ENCODE measurements at regions not wholly inside any gene's neighbourhood (a gene's known extent, or its start where the extent isn't known, plus 50 kb on each side); places are given as distances from the start of the nearest gene placed in this dataset.
"Not testable (repeated sequence)": the region's sequence is repeated elsewhere in the genome, so short reads cannot be mapped to it uniquely, and the experiment has no call there.

DNA sequence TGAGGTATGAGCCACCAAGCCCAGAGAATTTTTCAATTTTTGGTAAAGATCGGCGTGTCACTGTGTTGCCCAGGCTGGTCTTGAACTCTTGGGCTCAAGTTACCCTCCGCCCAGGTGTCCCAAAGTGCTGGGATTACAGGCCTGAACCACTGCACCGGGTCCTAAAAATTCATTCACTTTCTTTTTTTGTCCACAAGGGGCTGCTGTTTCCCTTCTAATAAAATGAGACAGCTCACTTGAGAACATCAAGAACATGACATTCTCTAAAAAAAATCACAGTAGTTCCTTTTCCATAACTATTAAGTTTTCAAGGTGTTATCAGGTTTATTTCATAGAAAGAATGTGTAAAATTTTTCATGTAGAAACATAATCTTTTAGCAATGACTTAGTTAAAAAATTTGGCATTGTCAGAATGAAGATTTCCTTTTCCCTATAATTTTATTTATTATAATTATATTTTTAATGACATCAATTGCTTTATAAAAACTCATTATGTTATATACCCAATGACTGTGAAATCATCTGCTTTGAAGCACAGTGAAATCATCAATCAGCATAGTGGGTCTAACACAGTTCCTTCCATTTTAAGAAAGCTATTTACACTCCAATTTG is 1723.8 kb upstream of the DEFB115 start:
- H3K27ac ChIP-seq; H3K36me3 ChIP-seq; H3K9me3 ChIP-seq; DNase-seq (ENCODE audit: low spot score in 2 of 2); intact Hi-C loops (cut with DNase I); H3K4me3 ChIP-seq; H3K27me3 ChIP-seq; H3K4me1 ChIP-seq: not testable (repeated sequence)
- TF ChIP-seq, protein P1, sequence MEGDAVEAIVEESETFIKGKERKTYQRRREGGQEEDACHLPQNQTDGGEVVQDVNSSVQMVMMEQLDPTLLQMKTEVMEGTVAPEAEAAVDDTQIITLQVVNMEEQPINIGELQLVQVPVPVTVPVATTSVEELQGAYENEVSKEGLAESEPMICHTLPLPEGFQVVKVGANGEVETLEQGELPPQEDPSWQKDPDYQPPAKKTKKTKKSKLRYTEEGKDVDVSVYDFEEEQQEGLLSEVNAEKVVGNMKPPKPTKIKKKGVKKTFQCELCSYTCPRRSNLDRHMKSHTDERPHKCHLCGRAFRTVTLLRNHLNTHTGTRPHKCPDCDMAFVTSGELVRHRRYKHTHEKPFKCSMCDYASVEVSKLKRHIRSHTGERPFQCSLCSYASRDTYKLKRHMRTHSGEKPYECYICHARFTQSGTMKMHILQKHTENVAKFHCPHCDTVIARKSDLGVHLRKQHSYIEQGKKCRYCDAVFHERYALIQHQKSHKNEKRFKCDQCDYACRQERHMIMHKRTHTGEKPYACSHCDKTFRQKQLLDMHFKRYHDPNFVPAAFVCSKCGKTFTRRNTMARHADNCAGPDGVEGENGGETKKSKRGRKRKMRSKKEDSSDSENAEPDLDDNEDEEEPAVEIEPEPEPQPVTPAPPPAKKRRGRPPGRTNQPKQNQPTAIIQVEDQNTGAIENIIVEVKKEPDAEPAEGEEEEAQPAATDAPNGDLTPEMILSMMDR (IDR thresholded peaks at IDR 0.05) = peak in 1 of 3 experiments; percentile 23

DNA sequence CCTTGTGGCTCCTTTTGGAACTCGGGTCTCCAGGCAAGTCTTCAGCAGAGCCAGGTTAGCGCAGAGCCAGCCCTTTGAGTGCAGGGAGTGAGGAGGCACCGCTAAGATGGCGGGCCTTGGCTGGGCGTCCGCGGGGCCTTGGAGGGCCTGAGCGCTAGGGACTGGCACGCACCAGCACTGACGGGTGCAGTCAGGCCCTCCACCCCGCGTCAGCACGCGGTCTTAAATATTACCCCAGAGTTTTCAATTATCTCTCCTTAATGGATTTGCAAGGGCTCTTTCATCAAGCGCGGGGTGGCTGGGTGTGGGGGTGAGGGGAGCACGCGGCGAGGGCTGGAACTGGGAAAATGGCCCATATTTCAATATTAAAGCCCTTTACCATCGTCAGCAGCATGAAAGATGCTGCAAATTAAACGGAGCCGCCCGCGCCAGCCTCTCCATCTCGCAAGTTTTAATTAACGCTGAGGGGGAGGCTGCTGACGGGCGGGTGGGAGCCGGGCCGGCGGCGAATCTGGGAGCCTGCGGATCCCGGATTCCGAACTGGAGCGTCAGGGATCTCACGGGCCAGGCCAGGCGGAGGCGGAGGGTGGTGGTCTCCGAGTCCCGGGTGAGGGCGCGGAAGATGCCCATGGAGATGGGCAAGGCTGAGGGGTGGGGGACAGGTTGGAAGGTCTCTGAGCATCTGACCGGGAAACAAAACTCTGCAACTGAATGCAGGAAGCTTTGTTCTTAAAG is 1690.4 kb upstream of the DEFB115 start:
- H3K27me3 ChIP-seq; H3K36me3 ChIP-seq; H3K4me1 ChIP-seq; DNase-seq (ENCODE audit: low spot score in 2 of 2); H3K9me3 ChIP-seq; H3K4me3 ChIP-seq; intact Hi-C loops (cut with DNase I); H3K27ac ChIP-seq: not testable (repeated sequence)

DNA sequence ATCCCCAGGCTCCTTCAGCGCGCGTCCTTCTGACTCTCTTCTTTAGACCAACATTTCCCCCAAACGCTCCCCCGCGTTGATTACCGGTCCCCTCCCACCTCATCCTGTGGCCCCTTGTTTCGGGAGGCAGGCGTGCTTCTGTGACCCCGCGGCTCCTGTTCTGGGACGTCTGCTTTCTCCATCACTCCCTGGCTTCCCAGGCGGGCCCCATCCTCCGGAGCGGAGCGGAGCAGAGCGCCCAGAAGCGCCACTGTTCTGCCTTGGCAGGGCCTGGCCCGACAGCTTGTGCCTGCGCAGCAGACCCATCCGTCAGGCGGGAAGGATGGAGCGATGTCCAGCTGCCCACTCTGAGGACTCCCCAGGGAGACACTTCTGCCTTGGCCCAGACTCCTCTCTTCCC is 1689.8 kb upstream of the DEFB115 start:
- DNase-seq (ENCODE audit: low spot score in 2 of 2); H3K4me3 ChIP-seq; H3K4me1 ChIP-seq; H3K27me3 ChIP-seq; H3K9me3 ChIP-seq; H3K36me3 ChIP-seq; intact Hi-C loops (cut with DNase I); H3K27ac ChIP-seq: not testable (repeated sequence)

DNA sequence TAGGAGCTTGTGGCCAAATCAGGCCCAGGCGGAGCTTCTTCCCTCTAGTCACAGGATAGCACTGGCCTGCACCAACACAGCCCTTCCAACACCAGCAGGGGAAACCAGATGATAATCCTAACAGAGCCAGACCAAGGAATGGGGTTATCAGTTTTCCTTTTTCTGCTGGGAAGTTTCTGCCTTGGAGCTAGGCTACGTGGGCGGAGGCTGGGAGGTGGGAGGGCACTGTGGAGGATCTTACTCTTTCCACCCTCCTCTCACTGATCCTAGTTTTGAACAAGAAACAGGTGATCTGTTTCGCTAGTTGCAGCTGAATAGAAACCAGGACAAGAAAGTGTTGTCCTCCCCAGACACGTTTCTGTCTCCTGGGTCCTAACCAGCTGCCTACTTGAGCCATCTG is 1687.3 kb upstream of the DEFB115 start:
- H3K9me3 ChIP-seq; DNase-seq (ENCODE audit: low spot score in 2 of 2); H3K36me3 ChIP-seq; intact Hi-C loops (cut with DNase I); H3K4me3 ChIP-seq; H3K27ac ChIP-seq; H3K4me1 ChIP-seq; H3K27me3 ChIP-seq: not testable (repeated sequence)

DNA sequence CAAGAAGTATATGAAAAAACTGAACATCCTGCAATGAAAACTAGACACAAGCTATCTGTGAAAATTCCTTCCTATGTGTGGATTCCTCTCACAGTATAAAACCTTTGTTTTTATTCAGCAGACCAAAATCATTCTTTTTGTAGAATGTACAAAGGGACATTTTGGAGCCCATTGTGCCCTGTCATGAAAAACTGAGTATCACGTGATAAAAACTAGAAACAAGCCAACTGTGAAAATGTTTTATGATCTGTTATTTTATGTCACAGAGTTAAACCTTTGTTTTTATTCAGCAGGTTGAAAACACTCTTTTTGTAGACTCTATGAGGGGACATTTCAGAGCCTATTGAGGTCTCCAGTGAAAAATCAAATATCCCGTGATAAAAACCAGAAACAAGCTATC is 1667.9 kb upstream of the DEFB115 start:
- H3K4me3 ChIP-seq; H3K36me3 ChIP-seq; H3K27me3 ChIP-seq; H3K27ac ChIP-seq; H3K4me1 ChIP-seq; intact Hi-C loops (cut with DNase I); H3K9me3 ChIP-seq; DNase-seq (ENCODE audit: low spot score in 2 of 2): not testable (repeated sequence)

DNA sequence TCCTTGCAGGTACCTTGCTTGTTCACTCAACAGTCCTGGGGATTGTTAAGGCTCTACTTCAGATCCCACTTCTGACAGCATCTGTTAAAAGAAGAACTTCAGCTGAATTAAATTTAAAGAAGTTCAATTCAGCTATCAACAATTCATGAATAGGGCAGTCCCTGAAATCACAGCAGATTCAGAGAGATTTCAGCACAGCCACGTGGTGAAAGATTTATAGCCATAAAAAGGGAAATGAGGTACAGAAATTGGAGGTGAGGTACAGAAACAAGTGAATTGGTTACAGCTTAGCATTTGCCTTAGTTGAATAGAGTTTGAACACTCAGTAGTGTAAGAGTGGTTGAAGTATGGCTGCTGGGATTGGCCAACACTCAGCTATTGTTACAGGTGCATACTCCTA is 1653.3 kb upstream of the DEFB115 start:
- H3K27me3 ChIP-seq; DNase-seq (ENCODE audit: low spot score in 2 of 2); H3K27ac ChIP-seq; H3K9me3 ChIP-seq; H3K4me1 ChIP-seq; H3K36me3 ChIP-seq; H3K4me3 ChIP-seq; intact Hi-C loops (cut with DNase I): not testable (repeated sequence)

DNA sequence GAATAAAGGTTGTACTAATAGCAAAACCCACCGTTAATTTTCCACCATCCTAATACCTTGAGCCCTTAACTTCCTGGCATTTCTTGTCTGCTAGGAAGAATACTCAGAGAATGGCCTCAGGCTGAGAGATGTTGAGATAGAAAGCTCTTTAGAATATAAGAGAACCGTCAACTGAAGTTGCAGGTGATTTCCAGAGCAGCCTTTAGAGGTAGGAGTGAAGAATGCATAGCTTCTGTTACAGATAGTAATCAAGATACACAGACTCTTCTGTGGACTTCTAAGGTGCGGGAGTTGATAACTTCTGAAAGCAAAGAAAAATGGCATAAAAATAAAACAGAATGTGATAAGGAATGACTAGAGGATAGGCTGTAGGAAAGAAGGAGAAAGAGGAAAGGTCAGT is 1651.3 kb upstream of the DEFB115 start:
- H3K27ac ChIP-seq; intact Hi-C loops (cut with DNase I): not testable (repeated sequence)

DNA sequence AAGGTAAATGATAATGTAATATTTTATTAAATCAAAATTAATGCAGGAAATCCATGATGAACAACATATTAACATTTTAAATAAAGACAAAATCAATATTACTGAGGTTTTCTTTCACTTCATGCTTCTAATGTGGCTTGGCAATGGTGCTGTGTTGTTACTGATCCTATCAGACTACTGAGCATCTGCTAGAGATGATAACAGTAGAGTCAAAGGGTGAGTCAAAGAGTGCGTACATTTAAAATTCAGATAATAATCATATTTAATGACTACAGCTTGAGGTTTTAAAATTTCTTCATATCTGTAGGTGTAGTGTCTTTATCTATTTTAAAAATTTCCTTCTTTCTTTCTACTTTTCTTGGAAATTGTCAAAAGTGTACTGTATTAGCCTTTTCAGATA is 1628.1 kb upstream of the DEFB115 start:
- H3K27me3 ChIP-seq; H3K4me3 ChIP-seq; intact Hi-C loops (cut with DNase I); H3K9me3 ChIP-seq; H3K36me3 ChIP-seq; H3K27ac ChIP-seq; H3K4me1 ChIP-seq; DNase-seq (ENCODE audit: low spot score in 2 of 2): not testable (repeated sequence)

More for the DNA sequence above, 1651.3 kb upstream of the DEFB115 start:
- not testable (repeated sequence) for H3K4me3 ChIP-seq; H3K9me3 ChIP-seq; H3K36me3 ChIP-seq; H3K4me1 ChIP-seq; H3K27me3 ChIP-seq; DNase-seq (ENCODE audit: low spot score in 2 of 2)

Data from ascending aorta (tissue), 2 donors.